HepG2 (cell line): ENCODE measurements at regions not wholly inside any gene's neighbourhood (a gene's known extent, or its start where the extent isn't known, plus 50 kb on each side); places are given as distances from the start of the nearest gene placed in this dataset.

Experiments used
- FLYWCH1 ChIP-seq: sonication (generic); formaldehyde crosslinking; IDR thresholded peaks from 2 replicates; pipeline ENCODE4 v1.8.1; 2023; ENCODE audit warnings: mild to moderate bottlenecking, missing genetic modification reagents
- FOXA3 ChIP-seq: IDR thresholded peaks from 2 replicates; pipeline ENCODE4 v1.6.1; 2016; ENCODE audit warnings: missing genetic modification reagents, missing compliant biosample characterization
- MAFG ChIP-seq: sonication (generic); formaldehyde crosslinking; IDR thresholded peaks from 2 replicates; pipeline ENCODE4 v1.5.1; 2020; ENCODE audit warnings: mild to moderate bottlenecking, missing genetic modification reagents
- NFKB2 ChIP-seq: sonication (generic); formaldehyde crosslinking; IDR thresholded peaks from 2 replicates; pipeline ENCODE4 v1.4.0; 2020; ENCODE audit warnings: missing genetic modification reagents, borderline replicate concordance
- NR2F6 ChIP-seq, 2 experiments: IDR thresholded peaks; 2 replicates each; pipeline ENCODE4 v1.6.1; 2016; ENCODE audit warnings: antibody characterized with exemption in 1 of 2, mild to moderate bottlenecking in 1 of 2
- SOX6 ChIP-seq, 2 experiments: fragments of 450-650 bp in 1 of 2; sonication (generic) in 1 of 2; formaldehyde crosslinking in 1 of 2; IDR thresholded peaks; 2 replicates each; pipeline versions ENCODE4 v1.4.0 to v1.6.1; 2017 to 2020; ENCODE audit warnings: antibody characterized with exemption in 1 of 2, mild to moderate bottlenecking in 1 of 2, missing genetic modification reagents in 1 of 2
- ZFP82 ChIP-seq: sonication (generic); formaldehyde crosslinking; IDR thresholded peaks from 2 replicates; pipeline ENCODE4 v1.5.1; 2020; ENCODE audit warnings: mild to moderate bottlenecking, missing genetic modification reagents, borderline replicate concordance
- ZMYM4 ChIP-seq: sonication (generic); formaldehyde crosslinking; IDR thresholded peaks from 2 replicates; pipeline ENCODE4 v1.8.1; 2023; ENCODE audit warnings: mild to moderate bottlenecking, missing genetic modification reagents
- ZNF256 ChIP-seq: sonication (generic); formaldehyde crosslinking; conservative IDR thresholded peaks from 2 replicates; pipeline ENCODE4 v1.4.0; 2020; ENCODE audit warnings: missing genetic modification reagents
- ZNF577 ChIP-seq: sonication (generic); formaldehyde crosslinking; IDR thresholded peaks from 2 replicates; pipeline ENCODE4 v1.4.0; 2020; ENCODE audit warnings: mild to moderate bottlenecking, low read depth, missing genetic modification reagents, borderline replicate concordance
- ZNF772 ChIP-seq: sonication (generic); formaldehyde crosslinking; IDR thresholded peaks from 2 replicates; pipeline ENCODE4 v1.5.0; 2020; ENCODE audit warnings: mild to moderate bottlenecking, missing genetic modification reagents
- TF ChIP-seq, protein P1 (sequence below): conservative IDR thresholded peaks from 2 replicates; pipeline ENCODE4 v1.6.1; 2018; ENCODE audit warnings: missing genetic modification reagents
- TF ChIP-seq, protein P2 (sequence below): IDR thresholded peaks from 2 replicates; pipeline ENCODE4 v1.6.1; 2016
- TF ChIP-seq, protein P3 (sequence below): sonication (generic); formaldehyde crosslinking; IDR thresholded peaks from 2 replicates; pipeline ENCODE4 v1.4.0; 2020; ENCODE audit warnings: missing genetic modification reagents
- TF ChIP-seq, protein P4 (sequence below): sonication (generic); formaldehyde crosslinking; IDR thresholded peaks from 2 replicates; pipeline ENCODE4 v1.5.1; 2020; ENCODE audit warnings: mild to moderate bottlenecking, missing genetic modification reagents
- TF ChIP-seq, protein P5 (sequence below): sonication (generic); formaldehyde crosslinking; IDR thresholded peaks from 2 replicates; pipeline ENCODE4 v1.5.0; 2020; ENCODE audit warnings: mild to moderate bottlenecking, missing genetic modification reagents

DNA sequence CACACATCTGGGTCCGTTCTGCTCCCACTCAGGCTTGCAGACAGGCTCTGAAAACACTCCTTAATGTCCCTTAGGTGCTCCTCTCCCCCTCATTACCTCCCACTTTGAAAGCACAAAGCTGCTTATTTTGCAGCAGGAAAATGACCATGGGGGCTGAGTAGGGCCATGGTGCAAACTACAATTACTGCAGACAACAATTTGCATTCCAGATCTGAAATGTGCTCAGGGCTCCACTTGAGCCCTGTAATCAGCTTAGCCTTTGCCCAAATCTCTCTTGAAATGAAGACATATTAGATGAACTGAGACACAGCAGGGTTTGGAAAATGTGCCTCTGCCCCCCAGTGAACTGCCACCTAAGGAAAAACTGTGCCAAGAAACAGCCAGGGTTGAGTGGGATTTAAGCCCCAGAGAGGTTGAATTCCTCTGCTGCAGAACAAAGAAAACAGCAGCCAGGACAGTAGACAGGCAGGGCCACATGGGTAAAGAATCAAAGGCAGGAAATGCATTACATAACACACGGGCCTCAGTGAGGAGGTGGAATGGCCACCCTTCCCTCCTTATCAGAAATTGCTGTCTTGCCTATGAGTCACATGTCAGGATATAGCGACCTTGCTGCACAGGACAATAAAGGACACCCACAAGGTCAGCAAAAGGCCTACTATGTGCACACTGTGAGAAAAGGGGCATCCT is 126.8 kb upstream of the ARHGEF3 start (continued):
- TF ChIP-seq, protein P1, sequence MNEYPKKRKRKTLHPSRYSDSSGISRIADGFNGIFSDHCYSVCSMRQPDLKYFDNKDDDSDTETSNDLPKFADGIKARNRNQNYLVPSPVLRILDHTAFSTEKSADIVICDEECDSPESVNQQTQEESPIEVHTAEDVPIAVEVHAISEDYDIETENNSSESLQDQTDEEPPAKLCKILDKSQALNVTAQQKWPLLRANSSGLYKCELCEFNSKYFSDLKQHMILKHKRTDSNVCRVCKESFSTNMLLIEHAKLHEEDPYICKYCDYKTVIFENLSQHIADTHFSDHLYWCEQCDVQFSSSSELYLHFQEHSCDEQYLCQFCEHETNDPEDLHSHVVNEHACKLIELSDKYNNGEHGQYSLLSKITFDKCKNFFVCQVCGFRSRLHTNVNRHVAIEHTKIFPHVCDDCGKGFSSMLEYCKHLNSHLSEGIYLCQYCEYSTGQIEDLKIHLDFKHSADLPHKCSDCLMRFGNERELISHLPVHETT (CRISPR knock-in tag): no peak
- TF ChIP-seq ZFP82 (CRISPR knock-in tag): no peak
- TF ChIP-seq ZMYM4 (CRISPR knock-in tag): peak; percentile 53; the same call in 1 of the 2 replicates
- TF ChIP-seq NFKB2 (CRISPR knock-in tag): no peak
- TF ChIP-seq FOXA3: 0 out of 2 replicates have a peak, but pooled peaks have one; percentile 11
- TF ChIP-seq, protein P2, sequence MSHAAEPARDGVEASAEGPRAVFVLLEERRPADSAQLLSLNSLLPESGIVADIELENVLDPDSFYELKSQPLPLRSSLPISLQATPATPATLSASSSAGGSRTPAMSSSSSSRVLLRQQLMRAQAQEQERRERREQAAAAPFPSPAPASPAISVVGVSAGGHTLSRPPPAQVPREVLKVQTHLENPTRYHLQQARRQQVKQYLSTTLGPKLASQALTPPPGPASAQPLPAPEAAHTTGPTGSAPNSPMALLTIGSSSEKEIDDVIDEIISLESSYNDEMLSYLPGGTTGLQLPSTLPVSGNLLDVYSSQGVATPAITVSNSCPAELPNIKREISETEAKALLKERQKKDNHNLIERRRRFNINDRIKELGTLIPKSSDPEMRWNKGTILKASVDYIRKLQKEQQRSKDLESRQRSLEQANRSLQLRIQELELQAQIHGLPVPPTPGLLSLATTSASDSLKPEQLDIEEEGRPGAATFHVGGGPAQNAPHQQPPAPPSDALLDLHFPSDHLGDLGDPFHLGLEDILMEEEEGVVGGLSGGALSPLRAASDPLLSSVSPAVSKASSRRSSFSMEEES (CRISPR knock-in tag): peak; percentile 67; the same call in 1 of the 2 replicates
- TF ChIP-seq, protein P3, sequence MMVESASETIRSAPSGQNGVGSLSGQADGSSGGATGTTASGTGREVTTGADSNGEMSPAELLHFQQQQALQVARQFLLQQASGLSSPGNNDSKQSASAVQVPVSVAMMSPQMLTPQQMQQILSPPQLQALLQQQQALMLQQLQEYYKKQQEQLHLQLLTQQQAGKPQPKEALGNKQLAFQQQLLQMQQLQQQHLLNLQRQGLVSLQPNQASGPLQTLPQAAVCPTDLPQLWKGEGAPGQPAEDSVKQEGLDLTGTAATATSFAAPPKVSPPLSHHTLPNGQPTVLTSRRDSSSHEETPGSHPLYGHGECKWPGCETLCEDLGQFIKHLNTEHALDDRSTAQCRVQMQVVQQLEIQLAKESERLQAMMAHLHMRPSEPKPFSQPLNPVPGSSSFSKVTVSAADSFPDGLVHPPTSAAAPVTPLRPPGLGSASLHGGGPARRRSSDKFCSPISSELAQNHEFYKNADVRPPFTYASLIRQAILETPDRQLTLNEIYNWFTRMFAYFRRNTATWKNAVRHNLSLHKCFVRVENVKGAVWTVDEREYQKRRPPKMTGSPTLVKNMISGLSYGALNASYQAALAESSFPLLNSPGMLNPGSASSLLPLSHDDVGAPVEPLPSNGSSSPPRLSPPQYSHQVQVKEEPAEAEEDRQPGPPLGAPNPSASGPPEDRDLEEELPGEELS: 0 out of 2 replicates have a peak, but pooled peaks have one; percentile 18
- TF ChIP-seq ZNF772 (CRISPR knock-in tag): no peak
- no peak for TF ChIP-seq ZNF256 (CRISPR knock-in tag)
- TF ChIP-seq SOX6 (IDR thresholded peaks at IDR 0.05): no peak
- peak; percentile 67 for TF ChIP-seq SOX6 (CRISPR knock-in tag; IDR thresholded peaks at IDR 0.05)
- TF ChIP-seq, protein P4, sequence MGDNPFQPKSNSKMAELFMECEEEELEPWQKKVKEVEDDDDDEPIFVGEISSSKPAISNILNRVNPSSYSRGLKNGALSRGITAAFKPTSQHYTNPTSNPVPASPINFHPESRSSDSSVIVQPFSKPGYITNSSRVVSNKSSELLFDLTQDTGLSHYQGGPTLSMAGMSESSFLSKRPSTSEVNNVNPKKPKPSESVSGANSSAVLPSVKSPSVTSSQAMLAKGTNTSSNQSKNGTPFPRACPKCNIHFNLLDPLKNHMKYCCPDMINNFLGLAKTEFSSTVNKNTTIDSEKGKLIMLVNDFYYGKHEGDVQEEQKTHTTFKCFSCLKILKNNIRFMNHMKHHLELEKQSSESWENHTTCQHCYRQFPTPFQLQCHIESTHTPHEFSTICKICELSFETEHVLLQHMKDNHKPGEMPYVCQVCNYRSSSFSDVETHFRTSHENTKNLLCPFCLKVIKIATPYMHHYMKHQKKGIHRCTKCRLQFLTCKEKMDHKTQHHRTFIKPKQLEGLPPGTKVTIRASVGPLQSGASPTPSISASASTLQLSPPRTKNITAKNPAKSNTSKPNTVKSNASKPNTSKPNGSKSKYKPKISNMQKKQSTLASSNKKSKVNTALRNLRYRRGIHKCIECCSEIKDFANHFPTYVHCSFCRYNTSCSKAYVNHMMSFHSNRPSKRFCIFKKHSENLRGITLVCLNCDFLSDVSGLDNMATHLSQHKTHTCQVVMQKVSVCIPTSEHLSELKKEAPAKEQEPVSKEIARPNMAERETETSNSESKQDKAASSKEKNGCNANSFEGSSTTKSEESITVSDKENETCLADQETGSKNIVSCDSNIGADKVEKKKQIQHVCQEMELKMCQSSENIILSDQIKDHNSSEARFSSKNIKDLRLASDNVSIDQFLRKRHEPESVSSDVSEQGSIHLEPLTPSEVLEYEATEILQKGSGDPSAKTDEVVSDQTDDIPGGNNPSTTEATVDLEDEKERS: no peak
- TF ChIP-seq ZNF577 (CRISPR knock-in tag): no peak
- no peak for TF ChIP-seq MAFG (CRISPR knock-in tag)
- no peak; the same call in 1 of the 2 replicates for TF ChIP-seq NR2F6 (IDR thresholded peaks at IDR 0.05)
- peak; percentile 44; the same call in 1 of the 2 replicates for TF ChIP-seq NR2F6 (CRISPR knock-in tag; IDR thresholded peaks at IDR 0.05)
- TF ChIP-seq, protein P5, sequence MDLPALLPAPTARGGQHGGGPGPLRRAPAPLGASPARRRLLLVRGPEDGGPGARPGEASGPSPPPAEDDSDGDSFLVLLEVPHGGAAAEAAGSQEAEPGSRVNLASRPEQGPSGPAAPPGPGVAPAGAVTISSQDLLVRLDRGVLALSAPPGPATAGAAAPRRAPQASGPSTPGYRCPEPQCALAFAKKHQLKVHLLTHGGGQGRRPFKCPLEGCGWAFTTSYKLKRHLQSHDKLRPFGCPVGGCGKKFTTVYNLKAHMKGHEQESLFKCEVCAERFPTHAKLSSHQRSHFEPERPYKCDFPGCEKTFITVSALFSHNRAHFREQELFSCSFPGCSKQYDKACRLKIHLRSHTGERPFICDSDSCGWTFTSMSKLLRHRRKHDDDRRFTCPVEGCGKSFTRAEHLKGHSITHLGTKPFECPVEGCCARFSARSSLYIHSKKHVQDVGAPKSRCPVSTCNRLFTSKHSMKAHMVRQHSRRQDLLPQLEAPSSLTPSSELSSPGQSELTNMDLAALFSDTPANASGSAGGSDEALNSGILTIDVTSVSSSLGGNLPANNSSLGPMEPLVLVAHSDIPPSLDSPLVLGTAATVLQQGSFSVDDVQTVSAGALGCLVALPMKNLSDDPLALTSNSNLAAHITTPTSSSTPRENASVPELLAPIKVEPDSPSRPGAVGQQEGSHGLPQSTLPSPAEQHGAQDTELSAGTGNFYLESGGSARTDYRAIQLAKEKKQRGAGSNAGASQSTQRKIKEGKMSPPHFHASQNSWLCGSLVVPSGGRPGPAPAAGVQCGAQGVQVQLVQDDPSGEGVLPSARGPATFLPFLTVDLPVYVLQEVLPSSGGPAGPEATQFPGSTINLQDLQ (CRISPR knock-in tag): no peak
- TF ChIP-seq FLYWCH1 (CRISPR knock-in tag): no peak
